A673 (cell line): ENCODE measurements at regions not wholly inside any gene's neighbourhood (a gene's known extent, or its start where the extent isn't known, plus 50 kb on each side); places are given as distances from the start of the nearest gene placed in this dataset.

Source experiments
- CTCF ChIP-seq: fragments of 300-800, 200-600 bp; sonication (generic); conservative IDR thresholded peaks from 2 replicates; pipeline ENCODE4 v1.5.1; 2017; ENCODE audit warnings: low read depth, mild to moderate bottlenecking, antibody characterized with exemption, low read length, moderate library complexity, mixed read lengths
- EZH2 ChIP-seq: fragments of 200-600 bp; sonication (generic); IDR thresholded peaks from 2 replicates; pipeline ENCODE4 v1.6.1; 2017; ENCODE audit warnings: borderline replicate concordance, low read depth, mild to moderate bottlenecking, mixed read lengths, antibody characterized with exemption, low read length; ENCODE audit not compliant: poor library complexity, severe bottlenecking

- TF ChIP-seq CTCF (no peak), EZH2 (no peak)
Observed at GRCh38 chr1:56180520-56181190, 398.7 kb downstream of the PLPP3 start.
